WTC11 (cell line): ENCODE measurements at regions not wholly inside any gene's neighbourhood (a gene's known extent, or its start where the extent isn't known, plus 50 kb on each side); places are given as distances from the start of the nearest gene placed in this dataset.

Experiments
- ATF2 ChIP-seq: sonication (generic); formaldehyde crosslinking; IDR thresholded peaks from 2 replicates; pipeline ENCODE4 v1.8.1; 2022; ENCODE audit warnings: low read depth, missing genetic modification reagents, borderline replicate concordance
- CBFB ChIP-seq: sonication (generic); formaldehyde crosslinking; IDR thresholded peaks from 2 replicates; pipeline ENCODE4 v1.8.1; 2022; ENCODE audit warnings: mild to moderate bottlenecking, low read depth, missing genetic modification reagents
- CREB1 ChIP-seq: sonication (generic); formaldehyde crosslinking; IDR thresholded peaks from 2 replicates; pipeline ENCODE4 v1.8.0; 2023; ENCODE audit warnings: mild to moderate bottlenecking, missing genetic modification reagents
- CTCF ChIP-seq: fragments of 200-600 bp; IDR thresholded peaks from 2 replicates; pipeline ENCODE4 v1.8.0; 2022; ENCODE audit warnings: antibody characterized with exemption
- E2F4 ChIP-seq: sonication (generic); formaldehyde crosslinking; IDR thresholded peaks from 2 replicates; pipeline ENCODE4 v1.8.1; 2022; ENCODE audit warnings: low read depth, mild to moderate bottlenecking, moderate library complexity, missing genetic modification reagents, borderline replicate concordance
- FOXJ3 ChIP-seq: sonication (generic); formaldehyde crosslinking; IDR thresholded peaks from 2 replicates; pipeline ENCODE4 v1.9.0; 2021; ENCODE audit warnings: missing genetic modification reagents, mild to moderate bottlenecking, borderline replicate concordance
- IRF1 ChIP-seq: sonication (generic); formaldehyde crosslinking; IDR thresholded peaks from 2 replicates; pipeline ENCODE4 v1.8.0; 2023; ENCODE audit warnings: missing genetic modification reagents
- KAT7 ChIP-seq: sonication (generic); formaldehyde crosslinking; IDR thresholded peaks from 2 replicates; pipeline ENCODE4 v1.8.1; 2023; ENCODE audit warnings: missing genetic modification reagents, mild to moderate bottlenecking, borderline replicate concordance
- NR1H2 ChIP-seq: sonication (generic); formaldehyde crosslinking; IDR thresholded peaks from 2 replicates; pipeline ENCODE4 v1.9.0; 2021; ENCODE audit warnings: mild to moderate bottlenecking, moderate library complexity, missing genetic modification reagents
- SP1 ChIP-seq: sonication (generic); formaldehyde crosslinking; conservative IDR thresholded peaks from 2 replicates; pipeline ENCODE4 v1.8.1; 2022; ENCODE audit warnings: missing genetic modification reagents
- TCF7 ChIP-seq: sonication (generic); formaldehyde crosslinking; IDR thresholded peaks from 2 replicates; pipeline ENCODE4 v1.8.0; 2022; ENCODE audit warnings: mild to moderate bottlenecking, low read depth, missing genetic modification reagents, moderate library complexity
- USF2 ChIP-seq: sonication (generic); formaldehyde crosslinking; IDR thresholded peaks from 2 replicates; pipeline ENCODE4 v1.8.1; 2023; ENCODE audit warnings: mild to moderate bottlenecking, missing genetic modification reagents, moderate library complexity
- ZNF423 ChIP-seq: fragments of 250-450 bp; sonication (Bioruptor Pico); IDR thresholded peaks from 2 replicates; pipeline ENCODE4 v2.1.2; 2022; ENCODE audit warnings: mild to moderate bottlenecking, moderate library complexity

GRCh38 chr22:49184736-49185135, 642.9 kb downstream of the BRD1 start:
- TF ChIP-seq SP1 (CRISPR knock-in tag), result no peak
- TF ChIP-seq NR1H2 (CRISPR knock-in tag), result no peak
- TF ChIP-seq CTCF, result no peak
- no peak for TF ChIP-seq TCF7 (CRISPR knock-in tag)
- no peak for TF ChIP-seq E2F4 (CRISPR knock-in tag)
- TF ChIP-seq KAT7 (CRISPR knock-in tag), result no peak
- TF ChIP-seq CBFB, result no peak
- no peak for TF ChIP-seq CREB1 (CRISPR knock-in tag)
- no peak for TF ChIP-seq USF2 (CRISPR knock-in tag)
- no peak for TF ChIP-seq FOXJ3 (CRISPR knock-in tag)
- no peak for TF ChIP-seq ZNF423 (CRISPR knock-in tag)
- no peak for TF ChIP-seq ATF2 (CRISPR knock-in tag)
- TF ChIP-seq IRF1 (CRISPR knock-in tag), result no peak
